ENCODE measurements at regions not wholly inside any gene's neighbourhood (a gene's known extent, or its start where the extent isn't known, plus 50 kb on each side); places are given as distances from the start of the nearest gene placed in this dataset.

DNA sequence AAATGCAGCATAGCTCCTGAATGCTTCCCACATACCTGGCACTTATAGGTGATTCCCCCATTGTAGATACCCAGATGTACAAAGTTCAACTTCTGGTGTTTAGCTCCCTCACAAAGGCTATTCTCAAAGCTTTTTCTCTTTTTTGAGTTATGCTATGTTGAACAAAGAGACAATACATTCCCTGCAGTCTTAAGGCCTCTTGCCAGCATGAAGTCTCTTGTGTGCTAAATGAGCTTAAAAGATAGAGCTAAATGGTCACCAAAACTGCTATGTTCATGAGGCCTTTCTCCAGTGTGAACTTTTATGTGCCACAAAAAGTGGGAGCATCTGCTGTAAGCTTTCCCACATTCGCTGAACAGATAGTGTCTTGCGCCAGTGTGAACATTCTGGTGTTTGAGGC lies 111.2 kb upstream of the TMEM47 start:
- intact Hi-C loops (cut with DNase I): no loop called here
- Histone ChIP-seq H3K27ac (no peak overlapping the region), H3K4me1 (no peaks in the 10 kb centered on the region), H3K9me3 (no peaks in the 10 kb centered on the region), H3K36me3 (no peaks in the 10 kb centered on the region), H3K4me3 (no peak overlapping the region), H3K27me3 (no peaks in the 10 kb centered on the region)
- no peak for DNase-seq
- no peak for ATAC-seq
- TF ChIP-seq CTCF (IDR thresholded peaks at IDR 0.05): no peak

DNA sequence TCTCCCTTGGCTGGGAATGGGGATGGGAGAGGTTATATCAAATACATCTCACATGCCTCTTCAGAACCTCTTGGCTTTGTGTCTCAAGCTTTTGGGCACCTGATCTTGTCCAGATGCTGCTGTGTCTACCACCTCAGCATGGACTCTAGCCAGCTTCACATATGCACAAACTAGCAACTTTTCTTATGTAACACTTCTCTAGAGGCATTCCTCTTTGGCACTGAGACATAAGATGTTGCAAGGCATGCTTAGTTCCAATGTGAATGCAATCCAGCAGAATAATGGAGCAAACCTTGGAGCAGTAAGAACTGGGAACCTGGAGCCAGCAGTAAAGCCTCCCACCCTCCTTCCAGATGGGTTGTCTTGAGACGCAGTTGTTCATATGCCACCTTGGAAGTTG lies 113.4 kb upstream of the TMEM47 start:
- Histone ChIP-seq H3K27ac (no peak overlapping the region), H3K9me3 (no peaks in the 10 kb centered on the region), H3K36me3 (no peaks in the 10 kb centered on the region), H3K4me1 (no peaks in the 10 kb centered on the region), H3K4me3 (no peak overlapping the region), H3K27me3 (no peaks in the 10 kb centered on the region)
- TF ChIP-seq CTCF (IDR thresholded peaks at IDR 0.05): no peak
- ATAC-seq: no peak
- intact Hi-C loops (cut with DNase I): no loop called here
- peak in 2 of 4 donors; percentile 1 to 3 for DNase-seq

GRCh38 chrX:34778916-34779315 lies 121.8 kb upstream of the TMEM47 start:
- DNase-seq (no peak), ATAC-seq (no peak)
- TF ChIP-seq CTCF (IDR thresholded peaks at IDR 0.05): no peak
- no peaks in the 10 kb centered on the region for H3K9me3 ChIP-seq
- no peaks in the 10 kb centered on the region for H3K4me1 ChIP-seq
- H3K27me3 ChIP-seq: no peaks in the 10 kb centered on the region
- intact Hi-C loops (cut with DNase I): no loop called here
- H3K36me3 ChIP-seq: no peaks in the 10 kb centered on the region
- H3K27ac ChIP-seq: no peak overlapping the region
- no peak overlapping the region for H3K4me3 ChIP-seq

GRCh38 chrX:34790026-34790425 lies 132.9 kb upstream of the TMEM47 start:
- H3K36me3 ChIP-seq: no peaks in the 10 kb centered on the region
- no peaks in the 10 kb centered on the region for H3K4me1 ChIP-seq
- H3K9me3 ChIP-seq: peaks cover 0 to 2% of the 10 kb centered on the region in 2 donors
- ATAC-seq (no peak), DNase-seq (no peak)
- no peaks in the 10 kb centered on the region for H3K27me3 ChIP-seq
- no peak overlapping the region for H3K4me3 ChIP-seq
- TF ChIP-seq CTCF (IDR thresholded peaks at IDR 0.05): no peak
- no peak overlapping the region for H3K27ac ChIP-seq
- intact Hi-C loops (cut with DNase I): no loop called here

DNA sequence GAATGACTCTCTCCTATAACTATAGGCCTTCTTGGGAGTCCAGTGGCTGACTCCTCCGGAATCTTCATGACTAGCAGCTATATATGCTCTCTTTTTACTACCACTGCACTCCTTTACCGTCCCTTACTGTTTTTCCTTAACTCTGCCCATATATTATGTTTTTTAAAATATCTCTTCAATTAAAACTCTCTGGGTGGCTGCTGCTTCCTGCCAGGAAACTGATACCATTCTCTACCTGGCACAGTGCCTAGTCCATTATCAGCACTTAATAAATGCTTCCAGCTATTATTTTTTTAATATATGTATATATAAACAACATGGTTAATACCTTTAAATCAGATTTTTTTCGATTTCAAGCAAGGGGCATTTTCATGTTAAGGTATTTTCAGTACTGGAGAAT lies 136.6 kb upstream of the FAM47B start:
- DNase-seq (no peak), ATAC-seq (no peak)
- TF ChIP-seq CTCF (IDR thresholded peaks at IDR 0.05): no peak
- Histone ChIP-seq H3K27ac (no peak overlapping the region), H3K4me3 (no peak overlapping the region), H3K27me3 (no peaks in the 10 kb centered on the region), H3K36me3 (no peaks in the 10 kb centered on the region), H3K4me1 (no peaks in the 10 kb centered on the region), H3K9me3 (peaks cover 0 to 3% of the 10 kb centered on the region in 2 donors)
- intact Hi-C loops (cut with DNase I): no loop called here
